NCI-H2196 treated with DMSO at 0.1 percent for 48 hours (cell line): ENCODE measurements at regions not wholly inside any gene's neighbourhood (a gene's known extent, or its start where the extent isn't known, plus 50 kb on each side); places are given as distances from the start of the nearest gene placed in this dataset.
"Not testable (repeated sequence)": the region's sequence is repeated elsewhere in the genome, so short reads cannot be mapped to it uniquely, and the experiment has no call there.

Experiments
- DNase-seq: peaks from one replicate; lab custom pipeline; 2025; ENCODE audit not compliant: unreplicated experiment; lab: John Stamatoyannopoulos, UW

GRCh38 chr4:189835505-189835904 lies 105.2 kb upstream of the FRG1 start:
- DNase-seq, result no peak

- no peak for DNase-seq
Measured at GRCh38 chr4:189837471-189837870, 103.2 kb upstream of the FRG1 start.

- DNase-seq, result no peak
Measured at GRCh38 chr4:189838821-189839497, 101.7 kb upstream of the FRG1 start.

- no peak for DNase-seq
Measured at GRCh38 chr4:189840356-189840755, 100.3 kb upstream of the FRG1 start.

GRCh38 chr4:189843413-189844009 lies 97.2 kb upstream of the FRG1 start:
- no peak for DNase-seq

- DNase-seq, result no peak
Measured at GRCh38 chr4:189845145-189845846, 95.4 kb upstream of the FRG1 start.

- not testable (repeated sequence) for DNase-seq
Measured at GRCh38 chr4:189846094-189846493, 94.6 kb upstream of the FRG1 start.

GRCh38 chr4:189846608-189847007 lies 94.1 kb upstream of the FRG1 start:
- DNase-seq, result not testable (repeated sequence)

GRCh38 chr4:189848672-189849071 lies 92.0 kb upstream of the FRG1 start:
- not testable (repeated sequence) for DNase-seq

GRCh38 chr4:189850239-189850856 lies 90.3 kb upstream of the FRG1 start:
- no peak for DNase-seq

- DNase-seq, result no peak
Measured at GRCh38 chr4:189858435-189858834, 82.2 kb upstream of the FRG1 start.

GRCh38 chr4:189861101-189861500 lies 79.6 kb upstream of the FRG1 start:
- DNase-seq, result no peak

- no peak for DNase-seq
Measured at GRCh38 chr4:189869236-189869635, 71.4 kb upstream of the FRG1 start.

- DNase-seq, result no peak
Measured at GRCh38 chr4:189870511-189871234, 70.0 kb upstream of the FRG1 start.

- DNase-seq, result no peak
Measured at GRCh38 chr4:189874591-189874990, 66.1 kb upstream of the FRG1 start.

- not testable (repeated sequence) for DNase-seq
Measured at GRCh38 chr4:189881190-189881589, 59.5 kb upstream of the FRG1 start.

- not testable (repeated sequence) for DNase-seq
Measured at GRCh38 chr4:189888407-189888806, 52.3 kb upstream of the FRG1 start.
